ENCODE measurements at regions not wholly inside any gene's neighbourhood (a gene's known extent, or its start where the extent isn't known, plus 50 kb on each side); places are given as distances from the start of the nearest gene placed in this dataset.

DNA sequence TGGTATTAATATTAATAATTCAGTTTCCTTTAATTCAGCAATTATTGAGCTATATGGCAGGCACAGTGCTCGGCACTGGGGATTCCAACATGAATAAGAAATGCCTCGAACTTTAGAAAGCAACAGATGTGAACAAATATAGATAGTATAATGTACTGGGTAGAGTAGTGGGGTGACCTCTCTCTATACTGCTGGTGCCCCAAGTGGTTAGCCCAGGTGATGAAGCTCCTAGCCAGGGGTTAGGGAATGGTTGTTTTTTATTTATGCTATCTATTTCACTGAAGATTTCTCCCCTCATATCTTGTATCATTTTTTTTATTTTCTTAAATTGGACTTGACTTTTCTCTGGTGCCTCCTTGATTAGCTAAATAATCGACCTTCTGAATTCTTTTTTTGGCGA lies 62.1 kb downstream of the BHLHE40 start:
- Histone ChIP-seq H3K36me3 (no peaks in the 10 kb centered on the region), H3K9me3 (no peaks in the 10 kb centered on the region), H3K9ac (ENCODE audit: low read depth in 2 of 2, low read length in 2 of 2) (no peak overlapping the region), H3K27ac (no peak overlapping the region), H3K4me3 (no peak overlapping the region), H3K27me3 (no peaks in the 10 kb centered on the region), H3K4me1 (no peaks in the 10 kb centered on the region)
- DNase-seq, result no peak
- TF ChIP-seq, protein P1, sequence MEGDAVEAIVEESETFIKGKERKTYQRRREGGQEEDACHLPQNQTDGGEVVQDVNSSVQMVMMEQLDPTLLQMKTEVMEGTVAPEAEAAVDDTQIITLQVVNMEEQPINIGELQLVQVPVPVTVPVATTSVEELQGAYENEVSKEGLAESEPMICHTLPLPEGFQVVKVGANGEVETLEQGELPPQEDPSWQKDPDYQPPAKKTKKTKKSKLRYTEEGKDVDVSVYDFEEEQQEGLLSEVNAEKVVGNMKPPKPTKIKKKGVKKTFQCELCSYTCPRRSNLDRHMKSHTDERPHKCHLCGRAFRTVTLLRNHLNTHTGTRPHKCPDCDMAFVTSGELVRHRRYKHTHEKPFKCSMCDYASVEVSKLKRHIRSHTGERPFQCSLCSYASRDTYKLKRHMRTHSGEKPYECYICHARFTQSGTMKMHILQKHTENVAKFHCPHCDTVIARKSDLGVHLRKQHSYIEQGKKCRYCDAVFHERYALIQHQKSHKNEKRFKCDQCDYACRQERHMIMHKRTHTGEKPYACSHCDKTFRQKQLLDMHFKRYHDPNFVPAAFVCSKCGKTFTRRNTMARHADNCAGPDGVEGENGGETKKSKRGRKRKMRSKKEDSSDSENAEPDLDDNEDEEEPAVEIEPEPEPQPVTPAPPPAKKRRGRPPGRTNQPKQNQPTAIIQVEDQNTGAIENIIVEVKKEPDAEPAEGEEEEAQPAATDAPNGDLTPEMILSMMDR (IDR thresholded peaks at IDR 0.05), result no peak
- intact Hi-C loops (cut with DNase I), result no loop called here

DNA sequence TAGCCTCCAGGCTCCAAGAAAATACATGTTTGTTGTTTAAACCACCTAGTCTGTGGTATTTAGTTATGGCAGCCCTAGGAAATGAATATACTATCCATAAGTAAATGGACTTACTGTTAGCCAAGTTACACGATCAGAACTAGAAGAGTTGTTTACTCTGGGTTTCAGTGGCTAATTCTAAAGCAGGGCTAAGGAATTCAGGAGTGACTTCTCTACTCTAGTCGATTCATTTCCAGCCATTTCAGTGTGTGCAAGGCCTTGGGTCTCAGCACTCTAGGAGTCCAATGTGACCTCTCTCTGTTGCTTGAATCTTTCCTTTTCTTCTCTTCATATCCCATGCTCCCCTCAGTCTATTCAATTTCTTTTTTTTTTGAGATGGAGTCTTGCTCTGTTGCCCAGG lies 66.7 kb downstream of the BHLHE40 start:
- Histone ChIP-seq H3K4me1 (no peaks in the 10 kb centered on the region), H3K27me3 (no peaks in the 10 kb centered on the region), H3K4me3 (no peak overlapping the region), H3K36me3 (no peaks in the 10 kb centered on the region), H3K27ac (no peak overlapping the region), H3K9ac (ENCODE audit: low read depth in 2 of 2, low read length in 2 of 2) (no peak overlapping the region), H3K9me3 (no peaks in the 10 kb centered on the region)
- DNase-seq, result no peak
- TF ChIP-seq, protein P1 (IDR thresholded peaks at IDR 0.05), result no peak
- intact Hi-C loops (cut with DNase I), result no loop called here

DNA sequence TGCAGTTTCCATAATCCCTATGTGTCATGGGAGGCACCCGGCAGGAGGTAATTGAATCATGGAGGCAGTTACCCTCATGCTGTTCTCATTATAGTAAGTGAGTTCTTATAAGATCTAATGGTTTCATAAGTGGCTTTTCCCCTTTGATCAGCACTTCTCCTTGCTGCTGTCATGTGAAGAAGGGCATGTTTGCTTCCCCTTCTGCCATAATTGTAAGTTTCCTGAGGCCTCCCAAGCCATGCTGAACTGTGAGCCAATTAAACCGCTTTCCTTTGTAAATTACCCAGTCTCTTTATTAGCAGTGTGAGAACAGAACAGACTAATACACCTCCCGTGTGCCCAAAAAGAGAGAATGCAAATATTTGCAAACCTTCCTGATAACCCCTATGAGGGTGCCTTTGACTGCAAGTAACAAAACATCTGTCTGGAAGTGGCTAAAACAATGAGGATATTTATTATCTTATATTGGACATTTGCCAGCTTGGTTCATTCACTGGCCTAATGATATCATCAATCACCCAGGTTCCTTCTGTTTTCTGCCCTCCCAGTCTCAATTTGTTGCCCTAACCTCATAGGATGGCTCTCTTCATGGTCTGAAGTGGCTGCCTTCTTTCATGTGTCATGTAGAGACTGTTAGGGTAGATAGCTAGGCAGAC lies 68.7 kb downstream of the BHLHE40 start:
- Histone ChIP-seq H3K9me3 (no peaks in the 10 kb centered on the region), H3K4me1 (no peaks in the 10 kb centered on the region), H3K36me3 (no peaks in the 10 kb centered on the region), H3K9ac (ENCODE audit: low read depth in 2 of 2, low read length in 2 of 2) (no peak overlapping the region), H3K4me3 (no peak overlapping the region), H3K27me3 (no peaks in the 10 kb centered on the region), H3K27ac (no peak overlapping the region)
- TF ChIP-seq, protein P1 (IDR thresholded peaks at IDR 0.05), result no peak
- intact Hi-C loops (cut with DNase I), result no loop called here
- DNase-seq, result no peak

DNA sequence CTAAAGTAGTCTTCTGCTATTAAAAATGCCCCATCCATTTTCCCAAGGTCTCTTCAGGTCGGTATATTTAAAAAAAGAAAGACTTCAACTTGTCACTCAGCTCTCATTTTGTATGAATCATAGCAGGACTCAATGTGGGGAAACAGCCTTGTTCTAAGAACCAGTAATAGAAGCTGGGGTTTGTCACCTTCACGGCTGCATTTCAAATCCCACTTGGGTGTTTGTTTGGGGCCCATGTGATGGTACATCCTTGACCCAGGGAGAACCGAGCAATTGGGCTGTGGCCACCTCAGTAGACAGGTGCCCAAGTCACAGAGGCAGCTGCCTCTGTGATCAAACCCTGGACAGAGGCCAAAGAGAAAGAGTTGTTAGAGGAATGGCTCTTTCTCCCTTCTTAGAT lies 70.3 kb upstream of the ARL8B start:
- no peak overlapping the region for H3K27ac ChIP-seq
- H3K27me3 ChIP-seq, result no peaks in the 10 kb centered on the region
- intact Hi-C loops (cut with DNase I), result no loop called here
- DNase-seq, result no peak
- H3K36me3 ChIP-seq, result no peaks in the 10 kb centered on the region
- H3K4me1 ChIP-seq, result no peaks in the 10 kb centered on the region
- H3K9me3 ChIP-seq, result no peaks in the 10 kb centered on the region
- H3K4me3 ChIP-seq, result no peak overlapping the region
- TF ChIP-seq, protein P1 (IDR thresholded peaks at IDR 0.05), result no peak
- no peak overlapping the region for H3K9ac ChIP-seq (ENCODE audit: low read depth in 2 of 2, low read length in 2 of 2)

DNA sequence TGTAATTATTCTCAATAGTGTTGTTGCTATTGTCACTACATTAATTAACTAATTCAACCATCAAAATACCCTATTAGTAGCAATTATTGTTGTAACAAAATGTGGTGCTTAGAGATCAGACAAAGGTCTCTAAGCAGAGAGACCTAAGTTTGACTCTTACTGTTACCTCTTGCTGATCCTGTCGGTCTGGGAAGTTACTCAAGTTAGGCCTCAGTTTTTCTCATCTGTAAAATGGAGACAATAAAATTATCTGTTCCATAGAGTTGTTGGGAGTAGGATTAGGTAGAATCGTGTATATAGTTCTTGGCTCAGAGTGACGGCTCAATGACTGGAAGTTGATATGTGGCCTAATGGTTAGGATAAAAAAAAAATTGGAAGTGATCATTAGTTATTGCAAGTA lies 69.8 kb upstream of the ARL8B start:
- Histone ChIP-seq H3K4me1 (no peaks in the 10 kb centered on the region), H3K27ac (no peak overlapping the region)
- TF ChIP-seq, protein P1 (IDR thresholded peaks at IDR 0.05), result no peak

More for the DNA sequence above, 69.8 kb upstream of the ARL8B start:
- Histone ChIP-seq H3K9ac (ENCODE audit: low read depth in 2 of 2, low read length in 2 of 2) (no peak overlapping the region), H3K27me3 (no peaks in the 10 kb centered on the region), H3K4me3 (no peak overlapping the region), H3K36me3 (no peaks in the 10 kb centered on the region), H3K9me3 (no peaks in the 10 kb centered on the region)
- intact Hi-C loops (cut with DNase I), result no loop called here
- DNase-seq, result no peak
